GM12878 (cell line): ENCODE measurements at regions not wholly inside any gene's neighbourhood (a gene's known extent, or its start where the extent isn't known, plus 50 kb on each side); places are given as distances from the start of the nearest gene placed in this dataset.

Experiments used
- BRCA1 ChIP-seq: IDR thresholded peaks from 2 replicates; pipeline ENCODE4 v1.6.1; 2011; ENCODE audit warnings: low read depth, low read length, improper control_type of control experiment
- JUNB ChIP-seq: IDR thresholded peaks from 2 replicates; pipeline ENCODE4 v1.6.1; 2016; ENCODE audit warnings: antibody characterized with exemption, mild to moderate bottlenecking
- NRF1 ChIP-seq: conservative IDR thresholded peaks from 2 replicates; pipeline ENCODE4 v1.6.1; 2011; ENCODE audit warnings: mild to moderate bottlenecking, low read depth, low read length, improper control_type of control experiment
- REST ChIP-seq: IDR thresholded peaks from 2 replicates; pipeline ENCODE4 v1.6.1; 2012; ENCODE audit warnings: mild to moderate bottlenecking, low read depth, low read length
- SP1 ChIP-seq: IDR thresholded peaks from one replicate; pipeline ENCODE4 v1.6.1; 2011; ENCODE audit warnings: low read depth, low read length
- ZNF274 ChIP-seq: IDR thresholded peaks from one replicate; pipeline ENCODE4 v1.8.0; 2011; ENCODE audit not compliant: insufficient read length, insufficient read depth
- ZNF384 ChIP-seq: IDR thresholded peaks from 2 replicates; pipeline ENCODE4 v1.6.1; 2012; ENCODE audit warnings: low read depth, mild to moderate bottlenecking, low read length, improper control_type of control experiment, borderline replicate concordance

- TF ChIP-seq REST (no peak), JUNB (no peak), NRF1 (no peak), ZNF384 (no peak), ZNF274 (no peak), SP1 (no peak), BRCA1 (no peak)
These were observed 176.4 kb upstream of the JADE1 start for GRCh38 chr4:128633067-128633466.
